ENCODE measurements at regions not wholly inside any gene's neighbourhood (a gene's known extent, or its start where the extent isn't known, plus 50 kb on each side); places are given as distances from the start of the nearest gene placed in this dataset.

- TF ChIP-seq AHDC1 (CRISPR knock-in tag; IDR thresholded peaks at IDR 0.05; ENCODE audit: borderline replicate concordance), result no peak
- no peak for TF ChIP-seq ZFP91 (CRISPR knock-in tag; IDR thresholded peaks at IDR 0.05; ENCODE audit: borderline replicate concordance)
- no peak for TF ChIP-seq HDAC6 (IDR thresholded peaks at IDR 0.05; ENCODE audit: low read depth, low read length)
- peak; percentile 48; the same call in 1 of the 2 replicates for TF ChIP-seq ZHX1 (CRISPR knock-in tag; IDR thresholded peaks at IDR 0.05; ENCODE audit: low read depth)
- TF ChIP-seq KDM1A (CRISPR knock-in tag; IDR thresholded peaks at IDR 0.05), result no peak
- no peak for TF ChIP-seq TARDBP (CRISPR knock-in tag; IDR thresholded peaks at IDR 0.05)
- no peak for TF ChIP-seq ZNF709 (CRISPR knock-in tag; IDR thresholded peaks at IDR 0.05)
- no peak for TF ChIP-seq MTF2 (CRISPR knock-in tag; IDR thresholded peaks at IDR 0.05; ENCODE audit: borderline replicate concordance)
- TF ChIP-seq ZNF3 (CRISPR knock-in tag; IDR thresholded peaks at IDR 0.05), result no peak
- TF ChIP-seq ZNF557 (CRISPR knock-in tag; IDR thresholded peaks at IDR 0.05), result no peak
- no peak for TF ChIP-seq JARID2 (CRISPR knock-in tag; IDR thresholded peaks at IDR 0.05; ENCODE audit: insufficient replicate concordance)
- TF ChIP-seq NR1H2 (CRISPR knock-in tag; IDR thresholded peaks at IDR 0.05; ENCODE audit: borderline replicate concordance, low read depth), result no peak
- TF ChIP-seq ZNF530 (CRISPR knock-in tag; IDR thresholded peaks at IDR 0.05; ENCODE audit: low read depth), result no peak
- no peak for TF ChIP-seq ARNT (IDR thresholded peaks at IDR 0.05)
- TF ChIP-seq HOMEZ (CRISPR knock-in tag; IDR thresholded peaks at IDR 0.05; ENCODE audit: low read depth), result 0 out of 2 replicates have a peak, but pooled peaks have one; percentile 49
- TF ChIP-seq BORCS8-MEF2B (CRISPR knock-in tag; IDR thresholded peaks at IDR 0.05), result no peak
- no peak for TF ChIP-seq THYN1 (CRISPR knock-in tag; IDR thresholded peaks at IDR 0.05; ENCODE audit: borderline replicate concordance, low read depth)
- TF ChIP-seq MIER3 (CRISPR knock-in tag; IDR thresholded peaks at IDR 0.05; ENCODE audit: borderline replicate concordance), result no peak
These were observed 181.9 kb downstream of the MREG start (continued) for GRCh38 chr2:215831296-215831913.

Measured in HepG2 (cell line).